ENCODE measurements at regions not wholly inside any gene's neighbourhood (a gene's known extent, or its start where the extent isn't known, plus 50 kb on each side); places are given as distances from the start of the nearest gene placed in this dataset.

GRCh38 chr2:61679096-61679495, 140.9 kb upstream of the XPO1 start:
- no peak for DNase-seq (ENCODE audit: unreplicated experiment)
- POLR2A ChIA-PET = no interaction called here
- Mint-ChIP-seq H3K9me3 (ENCODE audit: unreplicated experiment) (peaks cover 16% of the 10 kb centered on the region), H3K36me3 (ENCODE audit: insufficient read depth, unreplicated experiment) (no peaks in the 10 kb centered on the region), H3K27me3 (ENCODE audit: insufficient read depth, unreplicated experiment) (no peaks in the 10 kb centered on the region), H3K4me1 (ENCODE audit: insufficient read depth, unreplicated experiment) (no peaks in the 10 kb centered on the region), H3K4me3 (ENCODE audit: unreplicated experiment) (no peak overlapping the region), H3K27ac (ENCODE audit: low read depth, unreplicated experiment) (no peak overlapping the region)
- CTCF ChIA-PET = no interaction called here
- no peak for TF ChIP-seq CTCF (IDR thresholded peaks at IDR 0.05; ENCODE audit: unreplicated experiment)
- intact Hi-C loops (cut with micrococcal nuclease) = no loop called here
- no TSS peak for BruUV-seq (replicated peaks)

GRCh38 chr2:61677942-61678341, 139.8 kb upstream of the XPO1 start:
- DNase-seq (ENCODE audit: unreplicated experiment) = no peak
- Mint-ChIP-seq H3K27ac (ENCODE audit: low read depth, unreplicated experiment) (no peak overlapping the region), H3K4me1 (ENCODE audit: insufficient read depth, unreplicated experiment) (no peaks in the 10 kb centered on the region), H3K27me3 (ENCODE audit: insufficient read depth, unreplicated experiment) (no peaks in the 10 kb centered on the region), H3K4me3 (ENCODE audit: unreplicated experiment) (no peak overlapping the region), H3K9me3 (ENCODE audit: unreplicated experiment) (peaks cover 17% of the 10 kb centered on the region), H3K36me3 (ENCODE audit: insufficient read depth, unreplicated experiment) (no peaks in the 10 kb centered on the region)
- intact Hi-C loops (cut with micrococcal nuclease) = no loop called here
- no peak for TF ChIP-seq CTCF (IDR thresholded peaks at IDR 0.05; ENCODE audit: unreplicated experiment)
- ChIA-PET CTCF (interaction anchor here (0.5 to 0.7 kb wide), 2 partner anchors 232 to 457 kb away, joined by 3 to 4 read pairs; no protein-coding TSS in a partner anchor), POLR2A (no interaction called here)
- BruUV-seq (replicated peaks) = no TSS peak

GRCh38 chr2:61677306-61677705, 139.2 kb upstream of the XPO1 start:
- ChIA-PET POLR2A (interaction anchor here (0.7 kb wide), 1 partner anchor 178 kb away, joined by 3 read pairs; no protein-coding TSS in a partner anchor), CTCF (interaction anchor here (0.7 kb wide), 1 partner anchor 458 kb away, joined by 3 read pairs; no protein-coding TSS in a partner anchor)
- no peak for DNase-seq (ENCODE audit: unreplicated experiment)
- no peaks in the 10 kb centered on the region for H3K27me3 Mint-ChIP-seq (ENCODE audit: insufficient read depth, unreplicated experiment)
- BruUV-seq (replicated peaks) = no TSS peak
- no peak for TF ChIP-seq CTCF (IDR thresholded peaks at IDR 0.05; ENCODE audit: unreplicated experiment)
- no peaks in the 10 kb centered on the region for H3K4me1 Mint-ChIP-seq (ENCODE audit: insufficient read depth, unreplicated experiment)
- intact Hi-C loops (cut with micrococcal nuclease) = no loop called here
- H3K9me3 Mint-ChIP-seq (ENCODE audit: unreplicated experiment) = peaks cover 17% of the 10 kb centered on the region
- H3K36me3 Mint-ChIP-seq (ENCODE audit: insufficient read depth, unreplicated experiment) = no peaks in the 10 kb centered on the region
- H3K4me3 Mint-ChIP-seq (ENCODE audit: unreplicated experiment) = no peak overlapping the region
- H3K27ac Mint-ChIP-seq (ENCODE audit: low read depth, unreplicated experiment) = no peak overlapping the region

GRCh38 chr2:61675204-61675603, 137.0 kb upstream of the XPO1 start:
- CTCF ChIA-PET = no interaction called here
- DNase-seq (ENCODE audit: unreplicated experiment) = no peak
- H3K4me3 Mint-ChIP-seq (ENCODE audit: unreplicated experiment) = no peak overlapping the region
- BruUV-seq (replicated peaks) = no TSS peak
- POLR2A ChIA-PET = no interaction called here
- intact Hi-C loops (cut with micrococcal nuclease) = no loop called here
- no peaks in the 10 kb centered on the region for H3K27me3 Mint-ChIP-seq (ENCODE audit: insufficient read depth, unreplicated experiment)
- peaks cover 17% of the 10 kb centered on the region for H3K9me3 Mint-ChIP-seq (ENCODE audit: unreplicated experiment)
- no peak for TF ChIP-seq CTCF (IDR thresholded peaks at IDR 0.05; ENCODE audit: unreplicated experiment)
- H3K36me3 Mint-ChIP-seq (ENCODE audit: insufficient read depth, unreplicated experiment) = no peaks in the 10 kb centered on the region
- H3K4me1 Mint-ChIP-seq (ENCODE audit: insufficient read depth, unreplicated experiment) = peaks cover 10% of the 10 kb centered on the region
- no peak overlapping the region for H3K27ac Mint-ChIP-seq (ENCODE audit: low read depth, unreplicated experiment)

All from MCF 10A (cell line).